Ishikawa (cell line): ENCODE measurements at regions not wholly inside any gene's neighbourhood (a gene's known extent, or its start where the extent isn't known, plus 50 kb on each side); places are given as distances from the start of the nearest gene placed in this dataset.

Experiments
- CEBPB ChIP-seq: IDR thresholded peaks from 2 replicates; pipeline ENCODE4 v1.6.1; 2012
- CREB1 ChIP-seq: IDR thresholded peaks from 2 replicates; pipeline ENCODE4 v1.6.1; 2012; ENCODE audit warnings: low read depth
- EGR1 ChIP-seq: IDR thresholded peaks from 2 replicates; pipeline ENCODE4 v1.6.1; 2012
- EP300 ChIP-seq: IDR thresholded peaks from 2 replicates; pipeline ENCODE4 v1.6.1; 2012; ENCODE audit warnings: borderline replicate concordance
- FOXM1 ChIP-seq: IDR thresholded peaks from 2 replicates; pipeline ENCODE4 v1.6.1; 2012; ENCODE audit warnings: low read depth, borderline replicate concordance
- NFIC ChIP-seq: IDR thresholded peaks from 2 replicates; pipeline ENCODE4 v1.6.1; 2012
- RAD21 ChIP-seq: IDR thresholded peaks from 2 replicates; pipeline ENCODE4 v1.6.1; 2012; ENCODE audit warnings: low read depth
- TAF1 ChIP-seq: IDR thresholded peaks from 2 replicates; pipeline ENCODE4 v1.6.1; 2012; ENCODE audit warnings: low read depth, mild to moderate bottlenecking
- TCF12 ChIP-seq: IDR thresholded peaks from 2 replicates; pipeline ENCODE4 v1.6.1; 2012; ENCODE audit warnings: low read depth
- TEAD4 ChIP-seq: IDR thresholded peaks from 2 replicates; pipeline ENCODE4 v1.6.1; 2012
- YY1 ChIP-seq: IDR thresholded peaks from 2 replicates; pipeline ENCODE4 v1.6.1; 2012; ENCODE audit warnings: low read depth
- ZBTB7A ChIP-seq: IDR thresholded peaks from 2 replicates; pipeline ENCODE4 v1.6.1; 2012; ENCODE audit warnings: low read depth
- TF ChIP-seq, protein P1 (sequence below): IDR thresholded peaks from 2 replicates; pipeline ENCODE4 v1.6.1; 2012; ENCODE audit warnings: low read depth, mild to moderate bottlenecking
- TF ChIP-seq, protein P2 (sequence below): IDR thresholded peaks from 2 replicates; pipeline ENCODE4 v1.6.1; 2012
- TF ChIP-seq, protein P3 (sequence below): IDR thresholded peaks from 2 replicates; pipeline ENCODE4 v1.6.1; 2012

DNA sequence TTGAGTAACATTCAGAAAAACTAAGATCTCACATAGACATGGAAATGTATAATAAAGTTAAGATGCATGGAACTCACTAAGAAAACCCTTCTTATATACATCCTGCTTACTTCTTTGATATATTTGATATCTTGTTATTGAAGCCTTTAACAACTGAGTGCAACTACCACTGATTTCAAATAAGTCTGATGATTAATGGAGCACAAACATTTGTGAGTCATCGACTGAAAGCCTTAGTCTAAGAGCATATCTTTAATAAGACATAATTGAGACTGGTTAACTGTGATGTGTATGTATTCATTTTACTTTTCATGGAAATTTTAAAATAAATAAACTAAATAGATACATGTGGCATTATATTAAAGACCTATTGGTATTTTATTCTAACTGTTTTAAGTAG lies 740.5 kb downstream of the EPHA3 start:
- TF ChIP-seq FOXM1 (no peak), CREB1 (no peak), EP300 (no peak), ZBTB7A (no peak), RAD21 (no peak), NFIC (no peak), TCF12 (no peak), EGR1 (no peak), TEAD4 (no peak)
- TF ChIP-seq, protein P1, sequence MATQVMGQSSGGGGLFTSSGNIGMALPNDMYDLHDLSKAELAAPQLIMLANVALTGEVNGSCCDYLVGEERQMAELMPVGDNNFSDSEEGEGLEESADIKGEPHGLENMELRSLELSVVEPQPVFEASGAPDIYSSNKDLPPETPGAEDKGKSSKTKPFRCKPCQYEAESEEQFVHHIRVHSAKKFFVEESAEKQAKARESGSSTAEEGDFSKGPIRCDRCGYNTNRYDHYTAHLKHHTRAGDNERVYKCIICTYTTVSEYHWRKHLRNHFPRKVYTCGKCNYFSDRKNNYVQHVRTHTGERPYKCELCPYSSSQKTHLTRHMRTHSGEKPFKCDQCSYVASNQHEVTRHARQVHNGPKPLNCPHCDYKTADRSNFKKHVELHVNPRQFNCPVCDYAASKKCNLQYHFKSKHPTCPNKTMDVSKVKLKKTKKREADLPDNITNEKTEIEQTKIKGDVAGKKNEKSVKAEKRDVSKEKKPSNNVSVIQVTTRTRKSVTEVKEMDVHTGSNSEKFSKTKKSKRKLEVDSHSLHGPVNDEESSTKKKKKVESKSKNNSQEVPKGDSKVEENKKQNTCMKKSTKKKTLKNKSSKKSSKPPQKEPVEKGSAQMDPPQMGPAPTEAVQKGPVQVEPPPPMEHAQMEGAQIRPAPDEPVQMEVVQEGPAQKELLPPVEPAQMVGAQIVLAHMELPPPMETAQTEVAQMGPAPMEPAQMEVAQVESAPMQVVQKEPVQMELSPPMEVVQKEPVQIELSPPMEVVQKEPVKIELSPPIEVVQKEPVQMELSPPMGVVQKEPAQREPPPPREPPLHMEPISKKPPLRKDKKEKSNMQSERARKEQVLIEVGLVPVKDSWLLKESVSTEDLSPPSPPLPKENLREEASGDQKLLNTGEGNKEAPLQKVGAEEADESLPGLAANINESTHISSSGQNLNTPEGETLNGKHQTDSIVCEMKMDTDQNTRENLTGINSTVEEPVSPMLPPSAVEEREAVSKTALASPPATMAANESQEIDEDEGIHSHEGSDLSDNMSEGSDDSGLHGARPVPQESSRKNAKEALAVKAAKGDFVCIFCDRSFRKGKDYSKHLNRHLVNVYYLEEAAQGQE, result no peak
- TF ChIP-seq, protein P2, sequence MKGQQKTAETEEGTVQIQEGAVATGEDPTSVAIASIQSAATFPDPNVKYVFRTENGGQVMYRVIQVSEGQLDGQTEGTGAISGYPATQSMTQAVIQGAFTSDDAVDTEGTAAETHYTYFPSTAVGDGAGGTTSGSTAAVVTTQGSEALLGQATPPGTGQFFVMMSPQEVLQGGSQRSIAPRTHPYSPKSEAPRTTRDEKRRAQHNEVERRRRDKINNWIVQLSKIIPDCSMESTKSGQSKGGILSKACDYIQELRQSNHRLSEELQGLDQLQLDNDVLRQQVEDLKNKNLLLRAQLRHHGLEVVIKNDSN, result no peak
- TF ChIP-seq, protein P3, sequence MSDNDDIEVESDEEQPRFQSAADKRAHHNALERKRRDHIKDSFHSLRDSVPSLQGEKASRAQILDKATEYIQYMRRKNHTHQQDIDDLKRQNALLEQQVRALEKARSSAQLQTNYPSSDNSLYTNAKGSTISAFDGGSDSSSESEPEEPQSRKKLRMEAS, result no peak

DNA sequence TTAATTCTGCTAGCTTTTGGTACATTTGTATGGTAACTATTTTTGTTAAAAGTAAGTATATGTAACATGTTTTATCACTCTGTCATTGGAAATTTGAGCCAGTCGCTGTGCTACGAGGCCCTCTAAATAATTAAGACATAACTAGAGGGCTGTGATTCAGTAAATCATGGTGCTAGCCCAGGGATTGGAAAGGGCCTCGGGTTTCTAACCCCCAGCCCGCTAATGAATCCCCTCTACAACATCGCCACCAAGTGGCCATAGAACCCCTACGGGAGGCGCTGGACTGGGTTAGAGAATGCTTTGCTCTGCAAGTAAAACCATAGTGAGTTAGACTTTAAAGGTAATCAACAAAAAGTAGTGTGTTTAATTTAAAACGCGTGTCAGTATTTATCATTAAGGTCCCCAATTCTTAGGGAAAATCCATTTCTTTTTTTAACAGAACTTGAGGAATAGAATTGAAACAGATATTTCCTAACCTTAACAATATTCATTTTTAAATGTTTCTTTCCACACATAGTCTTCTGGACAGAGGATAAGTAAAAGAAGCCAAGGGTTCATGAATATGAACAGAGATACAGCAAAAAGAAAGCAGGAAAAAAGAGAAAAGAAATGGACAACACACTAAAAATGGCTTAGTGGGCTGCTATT lies 744.7 kb downstream of the EPHA3 start:
- TF ChIP-seq EGR1 (no peak), RAD21 (peak; percentile 82)

DNA sequence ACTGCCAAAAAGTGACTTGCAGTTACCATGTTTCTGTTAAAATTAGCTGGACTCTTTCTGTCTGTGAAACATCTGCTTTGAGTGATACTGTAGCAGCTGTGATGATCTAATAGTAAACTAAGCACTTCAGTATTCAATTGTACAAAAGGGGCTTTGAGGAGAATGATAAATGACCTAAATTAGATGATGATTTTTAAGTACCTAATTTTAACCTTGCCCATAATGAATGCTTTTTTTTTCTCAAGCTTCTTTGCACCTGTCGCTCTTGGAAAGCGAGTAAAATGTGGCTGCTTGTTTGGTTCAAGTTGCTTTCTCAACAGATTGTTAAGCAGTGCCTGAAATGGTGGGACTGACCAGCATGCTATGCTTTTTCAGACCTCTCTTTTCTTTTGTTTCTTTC lies 752.3 kb downstream of the EPHA3 start:
- TF ChIP-seq NFIC (no peak), ZBTB7A (no peak), TCF12 (no peak), CREB1 (no peak), TEAD4 (no peak), RAD21 (no peak), FOXM1 (no peak), EGR1 (no peak)
- TF ChIP-seq, protein P1, result no peak
- TF ChIP-seq, protein P2, result no peak

DNA sequence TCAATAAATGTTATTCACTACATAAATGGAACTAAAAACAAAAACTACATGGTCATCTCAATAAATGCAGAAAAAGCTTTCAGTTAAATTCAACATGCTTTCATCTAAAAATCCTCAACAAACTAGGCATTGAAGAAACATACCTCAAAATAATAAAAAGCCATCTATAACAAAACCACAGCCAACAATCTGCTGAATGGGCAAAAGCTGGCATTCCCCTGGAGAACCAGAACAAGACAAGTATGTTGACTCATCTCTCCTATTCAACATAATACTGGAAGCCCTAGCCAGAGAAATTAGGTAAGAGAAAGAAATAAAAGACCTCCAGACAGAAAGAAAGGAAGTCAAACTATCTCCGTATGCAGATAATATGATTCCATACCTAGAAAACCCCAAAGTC lies 759.9 kb downstream of the EPHA3 start:
- TF ChIP-seq TAF1, result no peak
- TF ChIP-seq ZBTB7A, result no peak
- no peak for TF ChIP-seq FOXM1
- TF ChIP-seq CREB1, result no peak
- TF ChIP-seq NFIC, result no peak
- no peak for TF ChIP-seq YY1
- TF ChIP-seq, protein P1, result no peak
- TF ChIP-seq, protein P2, result no peak
- no peak for TF ChIP-seq CEBPB
- TF ChIP-seq, protein P3, result no peak
- no peak for TF ChIP-seq EP300
- no peak for TF ChIP-seq TCF12
- no peak for TF ChIP-seq RAD21
- TF ChIP-seq TEAD4, result no peak

DNA sequence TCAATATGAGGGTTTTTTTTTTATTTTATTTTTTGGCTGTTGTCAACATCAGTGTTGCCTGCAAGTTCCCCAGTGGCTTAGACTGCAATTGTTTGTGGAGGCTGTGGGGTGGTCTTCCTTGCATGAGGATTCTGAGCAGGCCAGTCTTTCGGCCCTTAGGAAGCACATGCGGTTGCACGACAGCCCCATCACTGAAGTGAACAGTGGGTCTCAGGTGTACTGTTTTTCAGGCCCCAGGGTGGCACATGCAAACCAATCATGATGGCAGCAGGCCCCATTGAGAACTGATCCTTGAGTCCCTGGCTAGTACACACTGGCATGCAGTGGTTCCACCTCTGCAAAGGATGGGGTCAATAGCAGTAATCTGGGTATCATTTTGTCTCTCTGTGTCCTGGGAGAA lies 768.7 kb downstream of the EPHA3 start:
- TF ChIP-seq, protein P1, result no peak
- TF ChIP-seq ZBTB7A, result no peak
- TF ChIP-seq TAF1, result no peak
